Stimulated activated CD4-positive, alpha-beta T cell treated with anti-CD3 and anti-CD28 coated beads, Interleukin-4, amount 100 ng/mL, for 48 hours (primary cell): ENCODE measurements at regions not wholly inside any gene's neighbourhood (a gene's known extent, or its start where the extent isn't known, plus 50 kb on each side); places are given as distances from the start of the nearest gene placed in this dataset.

Experiments
- DNase-seq, 2 donors: peaks; one replicate each; pipeline ENCODE4 v3.0.0-alpha.2; 2020; ENCODE audit warnings: low read depth in 2 of 2

GRCh38 chr7:17176371-17177032 is 122.0 kb upstream of the AHR start:
- DNase-seq = no peak

GRCh38 chr7:17178545-17178944 is 119.9 kb upstream of the AHR start:
- no peak for DNase-seq

- no peak for DNase-seq
Measured at GRCh38 chr7:17181482-17181881, 117.0 kb upstream of the AHR start.

GRCh38 chr7:17183630-17184328 is 114.7 kb upstream of the AHR start:
- DNase-seq = no peak

- no peak for DNase-seq
Measured at GRCh38 chr7:17184805-17185689, 113.4 kb upstream of the AHR start.

GRCh38 chr7:17185690-17186070 is 112.8 kb upstream of the AHR start:
- no peak for DNase-seq

- no peak for DNase-seq
Measured at GRCh38 chr7:17186745-17187530, 111.5 kb upstream of the AHR start.

- DNase-seq = no peak
Measured at GRCh38 chr7:17194656-17195055, 103.8 kb upstream of the AHR start.

- DNase-seq = no peak
Measured at GRCh38 chr7:17195576-17195975, 102.9 kb upstream of the AHR start.

- DNase-seq = no peak
Measured at GRCh38 chr7:17205910-17206309, 92.5 kb upstream of the AHR start.

GRCh38 chr7:17206349-17206905 is 92.0 kb upstream of the AHR start:
- no peak for DNase-seq

GRCh38 chr7:17207220-17207619 is 91.2 kb upstream of the AHR start:
- DNase-seq = no peak

- DNase-seq = no peak
Measured at GRCh38 chr7:17209101-17209500, 89.4 kb upstream of the AHR start.

- no peak for DNase-seq
Measured at GRCh38 chr7:17211307-17211836, 87.1 kb upstream of the AHR start.

GRCh38 chr7:17212188-17212587 is 86.3 kb upstream of the AHR start:
- DNase-seq = no peak

GRCh38 chr7:17227766-17228490 is 70.5 kb upstream of the AHR start:
- DNase-seq = no peak

GRCh38 chr7:17229228-17229627 is 69.2 kb upstream of the AHR start:
- no peak for DNase-seq

- no peak for DNase-seq
Measured at GRCh38 chr7:17230099-17230807, 68.2 kb upstream of the AHR start.

GRCh38 chr7:17233603-17234002 is 64.8 kb upstream of the AHR start:
- DNase-seq = no peak

GRCh38 chr7:17234030-17234397 is 64.4 kb upstream of the AHR start:
- DNase-seq = peak in 1 of 2 donors; percentile 13
